Ureter (tissue), 1 donor: ENCODE measurements at regions not wholly inside any gene's neighbourhood (a gene's known extent, or its start where the extent isn't known, plus 50 kb on each side); places are given as distances from the start of the nearest gene placed in this dataset.

Experiments used
- DNase-seq: peaks from one replicate; pipeline ENCODE4 v3.0.0-alpha.2; 2020; ENCODE audit warnings: low spot score
- donor health status: DM: yes; HTN: yes; CAD: no.

GRCh38 chr1:87437663-87438295 lies 109.1 kb downstream of the LMO4 start:
- DNase-seq = no peak

- no peak for DNase-seq
Observed at GRCh38 chr1:87439821-87440220, 111.1 kb downstream of the LMO4 start.

- DNase-seq = peak; percentile 70
Observed at GRCh38 chr1:87449348-87449963, 120.8 kb downstream of the LMO4 start.

- no peak for DNase-seq
Observed at GRCh38 chr1:87450136-87450535, 121.5 kb downstream of the LMO4 start.

- DNase-seq = peak; percentile 54
Observed at GRCh38 chr1:87450615-87451209, 122.0 kb downstream of the LMO4 start.

GRCh38 chr1:87451229-87451920 lies 122.7 kb downstream of the LMO4 start:
- no peak for DNase-seq

GRCh38 chr1:87452648-87453047 lies 124.0 kb downstream of the LMO4 start:
- DNase-seq = no peak

- no peak for DNase-seq
Observed at GRCh38 chr1:87457408-87457807, 128.7 kb downstream of the LMO4 start.

- no peak for DNase-seq
Observed at GRCh38 chr1:87462894-87463293, 134.2 kb downstream of the LMO4 start.

GRCh38 chr1:87464022-87464490 lies 135.4 kb downstream of the LMO4 start:
- DNase-seq = no peak

GRCh38 chr1:87466621-87467020 lies 137.9 kb downstream of the LMO4 start:
- DNase-seq = no peak

GRCh38 chr1:87472716-87473115 lies 144.0 kb downstream of the LMO4 start:
- no peak for DNase-seq

GRCh38 chr1:87473203-87473661 lies 144.6 kb downstream of the LMO4 start:
- no peak for DNase-seq

GRCh38 chr1:87474098-87474497 lies 145.4 kb downstream of the LMO4 start:
- no peak for DNase-seq

GRCh38 chr1:87478231-87478630 lies 149.6 kb downstream of the LMO4 start:
- DNase-seq = no peak

GRCh38 chr1:87495147-87495546 lies 166.5 kb downstream of the LMO4 start:
- no peak for DNase-seq

- DNase-seq = no peak
Observed at GRCh38 chr1:87495870-87496269, 167.2 kb downstream of the LMO4 start.

GRCh38 chr1:87497380-87498203 lies 168.9 kb downstream of the LMO4 start:
- no peak for DNase-seq

- no peak for DNase-seq
Observed at GRCh38 chr1:87501738-87502137, 173.1 kb downstream of the LMO4 start.

GRCh38 chr1:87505391-87505983 lies 176.8 kb downstream of the LMO4 start:
- DNase-seq = no peak

- DNase-seq = no peak
Observed at GRCh38 chr1:87506147-87506546, 177.5 kb downstream of the LMO4 start.
